ENCODE measurements at regions not wholly inside any gene's neighbourhood (a gene's known extent, or its start where the extent isn't known, plus 50 kb on each side); places are given as distances from the start of the nearest gene placed in this dataset.
"Not testable (repeated sequence)": the region's sequence is repeated elsewhere in the genome, so short reads cannot be mapped to it uniquely, and the experiment has no call there.

DNA sequence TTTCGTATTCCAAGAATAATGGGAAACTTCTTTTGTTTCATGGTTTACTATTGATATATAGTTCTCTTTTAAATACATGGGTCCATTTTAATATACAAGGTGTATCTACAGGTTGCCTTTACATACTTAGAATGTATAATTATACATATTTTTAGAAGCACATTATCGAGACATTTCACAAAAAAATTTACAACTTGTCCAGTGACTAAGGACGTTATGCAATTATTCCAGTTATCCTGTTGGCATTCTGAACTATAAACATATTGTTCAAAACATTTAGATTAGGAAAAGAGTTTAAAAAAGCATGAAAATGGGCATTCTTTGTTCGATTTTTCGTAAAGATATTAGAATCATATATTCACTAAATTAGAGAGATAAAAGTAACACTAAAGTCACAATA is 344.6 kb upstream of the TMEFF2 start:
- no peaks in the 10 kb centered on the region for H3K36me3 ChIP-seq (replicated peaks; ENCODE audit: low read depth, low read length)
- no peak overlapping the region for H3K4me3 ChIP-seq (ENCODE audit: low read length)
- TF ChIP-seq, protein P1, sequence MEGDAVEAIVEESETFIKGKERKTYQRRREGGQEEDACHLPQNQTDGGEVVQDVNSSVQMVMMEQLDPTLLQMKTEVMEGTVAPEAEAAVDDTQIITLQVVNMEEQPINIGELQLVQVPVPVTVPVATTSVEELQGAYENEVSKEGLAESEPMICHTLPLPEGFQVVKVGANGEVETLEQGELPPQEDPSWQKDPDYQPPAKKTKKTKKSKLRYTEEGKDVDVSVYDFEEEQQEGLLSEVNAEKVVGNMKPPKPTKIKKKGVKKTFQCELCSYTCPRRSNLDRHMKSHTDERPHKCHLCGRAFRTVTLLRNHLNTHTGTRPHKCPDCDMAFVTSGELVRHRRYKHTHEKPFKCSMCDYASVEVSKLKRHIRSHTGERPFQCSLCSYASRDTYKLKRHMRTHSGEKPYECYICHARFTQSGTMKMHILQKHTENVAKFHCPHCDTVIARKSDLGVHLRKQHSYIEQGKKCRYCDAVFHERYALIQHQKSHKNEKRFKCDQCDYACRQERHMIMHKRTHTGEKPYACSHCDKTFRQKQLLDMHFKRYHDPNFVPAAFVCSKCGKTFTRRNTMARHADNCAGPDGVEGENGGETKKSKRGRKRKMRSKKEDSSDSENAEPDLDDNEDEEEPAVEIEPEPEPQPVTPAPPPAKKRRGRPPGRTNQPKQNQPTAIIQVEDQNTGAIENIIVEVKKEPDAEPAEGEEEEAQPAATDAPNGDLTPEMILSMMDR (IDR thresholded peaks at IDR 0.05; ENCODE audit: low read depth, low read length) = no peak
- no peak for TF ChIP-seq EZH2phosphoT487 (IDR thresholded peaks at IDR 0.05; ENCODE audit: low read depth)
- no peak overlapping the region for H2AFZ ChIP-seq (ENCODE audit: low read depth, low read length)
- no peak overlapping the region for H3K4me2 ChIP-seq (ENCODE audit: low read length)
- no peaks in the 10 kb centered on the region for H4K20me1 ChIP-seq (ENCODE audit: insufficient read depth, low read length)
- no peaks in the 10 kb centered on the region for H3K27me3 ChIP-seq (ENCODE audit: low read depth, low read length)
- H3K9ac ChIP-seq (ENCODE audit: low read length) = no peak overlapping the region
- no peaks in the 10 kb centered on the region for H3K4me1 ChIP-seq (ENCODE audit: low read length)
- no peak overlapping the region for H3K27ac ChIP-seq (ENCODE audit: low read length)
- no peaks in the 10 kb centered on the region for H3K79me2 ChIP-seq (ENCODE audit: low read length)
- H3K9me3 ChIP-seq (ENCODE audit: insufficient read depth, low read length) = no peaks in the 10 kb centered on the region

DNA sequence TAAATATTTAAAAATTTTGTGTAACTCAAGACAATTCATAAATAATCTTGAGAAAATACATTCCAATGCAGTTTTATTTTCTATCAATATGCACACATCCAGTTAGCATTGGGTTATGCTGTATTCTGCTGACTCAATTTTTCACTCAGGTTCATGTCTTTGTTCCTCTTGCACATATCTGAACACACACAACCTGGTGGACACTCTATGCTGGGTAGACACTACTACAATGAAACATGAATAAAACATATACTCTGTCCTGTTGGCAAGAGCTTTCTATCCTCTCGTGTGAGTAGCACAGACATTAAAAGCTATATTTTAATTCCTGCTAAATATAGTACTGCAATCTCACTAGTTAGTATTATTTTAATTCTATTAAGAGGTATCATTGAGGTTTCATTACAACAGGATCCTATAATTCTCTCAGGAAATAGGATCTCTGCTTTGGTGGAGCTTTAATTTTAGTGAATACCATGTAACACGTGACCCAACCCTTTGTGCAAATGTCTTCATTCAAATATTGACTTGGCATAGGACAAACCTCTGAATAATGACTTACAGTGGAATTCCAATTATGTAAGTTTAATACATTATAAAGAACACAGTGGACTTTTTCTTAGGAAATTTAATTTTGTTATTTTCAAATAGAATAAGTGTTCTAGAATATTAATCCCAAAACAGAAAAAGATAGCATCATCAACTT is 342.3 kb upstream of the TMEFF2 start:
- no peak overlapping the region for H2AFZ ChIP-seq (ENCODE audit: low read depth, low read length)
- no peak overlapping the region for H3K4me3 ChIP-seq (ENCODE audit: low read length)
- TF ChIP-seq, protein P1 (IDR thresholded peaks at IDR 0.05; ENCODE audit: low read depth, low read length) = no peak
- TF ChIP-seq EZH2phosphoT487 (IDR thresholded peaks at IDR 0.05; ENCODE audit: low read depth) = no peak
- H3K79me2 ChIP-seq (ENCODE audit: low read length) = no peaks in the 10 kb centered on the region
- H3K4me1 ChIP-seq (ENCODE audit: low read length) = no peaks in the 10 kb centered on the region
- no peak overlapping the region for H3K27ac ChIP-seq (ENCODE audit: low read length)
- no peaks in the 10 kb centered on the region for H4K20me1 ChIP-seq (ENCODE audit: insufficient read depth, low read length)
- H3K9me3 ChIP-seq (ENCODE audit: insufficient read depth, low read length) = no peaks in the 10 kb centered on the region
- H3K9ac ChIP-seq (ENCODE audit: low read length) = no peak overlapping the region
- no peaks in the 10 kb centered on the region for H3K36me3 ChIP-seq (replicated peaks; ENCODE audit: low read depth, low read length)
- H3K27me3 ChIP-seq (ENCODE audit: low read depth, low read length) = no peaks in the 10 kb centered on the region
- no peak overlapping the region for H3K4me2 ChIP-seq (ENCODE audit: low read length)

DNA sequence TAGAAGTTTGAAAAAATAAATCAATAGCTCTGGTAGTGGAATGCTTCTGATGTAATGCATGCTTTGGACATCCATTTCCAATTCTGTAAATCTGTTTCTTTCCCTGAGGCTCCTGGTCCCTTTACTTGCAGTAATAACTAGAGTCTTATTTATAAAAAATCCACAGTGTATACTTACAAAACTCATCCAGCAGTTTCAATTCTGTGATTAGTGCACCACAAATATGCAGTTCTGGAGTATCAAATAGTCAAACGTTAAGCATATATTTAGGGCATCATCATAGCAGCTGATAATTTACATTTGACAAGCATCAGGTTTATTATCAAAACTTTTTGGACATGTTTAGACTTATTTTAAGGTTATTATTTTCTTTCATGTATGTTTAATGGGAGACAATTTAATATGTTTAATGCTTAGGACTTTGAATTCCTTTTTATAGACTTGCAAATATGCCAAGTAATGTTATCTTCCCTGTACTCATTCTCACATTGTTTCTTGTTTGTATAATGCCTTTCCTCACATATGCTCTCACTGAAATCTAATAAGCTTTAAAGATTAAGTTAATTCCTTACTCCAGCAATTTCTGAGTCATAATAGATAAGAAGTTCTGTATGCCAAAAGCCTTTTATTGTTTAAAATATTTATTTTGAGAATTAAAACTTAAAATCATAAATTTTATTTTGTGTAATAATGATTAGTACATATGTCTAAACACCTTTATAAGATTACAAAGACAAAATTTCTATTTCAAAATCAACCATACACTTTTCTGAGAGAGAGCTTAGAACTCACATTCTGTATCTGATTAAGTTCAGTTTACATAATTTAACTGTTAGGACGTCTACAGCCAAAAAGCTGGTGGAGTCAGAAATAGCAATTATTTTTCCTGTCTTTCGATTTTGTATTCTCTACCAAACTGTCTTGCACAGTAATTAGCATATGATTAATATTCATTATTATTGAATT is 341.5 kb upstream of the TMEFF2 start:
- H3K9ac ChIP-seq (ENCODE audit: low read length) = no peak overlapping the region
- no peaks in the 10 kb centered on the region for H3K79me2 ChIP-seq (ENCODE audit: low read length)
- TF ChIP-seq EZH2phosphoT487 (IDR thresholded peaks at IDR 0.05; ENCODE audit: low read depth) = no peak
- TF ChIP-seq, protein P1 (IDR thresholded peaks at IDR 0.05; ENCODE audit: low read depth, low read length) = no peak
- no peak overlapping the region for H2AFZ ChIP-seq (ENCODE audit: low read depth, low read length)
- no peaks in the 10 kb centered on the region for H4K20me1 ChIP-seq (ENCODE audit: insufficient read depth, low read length)
- H3K36me3 ChIP-seq (replicated peaks; ENCODE audit: low read depth, low read length) = no peaks in the 10 kb centered on the region
- H3K4me2 ChIP-seq (ENCODE audit: low read length) = no peak overlapping the region
- H3K9me3 ChIP-seq (ENCODE audit: insufficient read depth, low read length) = no peaks in the 10 kb centered on the region
- no peaks in the 10 kb centered on the region for H3K4me1 ChIP-seq (ENCODE audit: low read length)
- H3K27me3 ChIP-seq (ENCODE audit: low read depth, low read length) = no peaks in the 10 kb centered on the region
- H3K27ac ChIP-seq (ENCODE audit: low read length) = no peak overlapping the region
- no peak overlapping the region for H3K4me3 ChIP-seq (ENCODE audit: low read length)

DNA sequence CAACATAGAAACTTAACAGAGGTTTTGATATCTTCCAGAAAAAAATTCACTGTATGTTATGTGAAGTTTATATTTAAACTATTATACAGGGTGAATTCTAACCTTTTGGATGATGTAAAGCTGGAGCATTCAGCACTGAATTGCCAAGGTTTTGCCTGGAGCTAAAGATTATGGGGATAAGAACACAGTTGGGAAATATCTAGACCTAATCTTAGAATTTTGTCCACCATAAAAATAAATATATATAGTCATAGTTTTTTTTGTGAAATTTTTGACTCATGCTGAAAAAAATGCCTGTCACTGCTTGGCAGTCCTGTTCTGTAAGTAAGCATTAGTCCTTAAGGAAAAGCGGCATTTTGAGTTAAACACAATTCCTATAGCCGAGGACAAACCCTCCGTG is 339.3 kb upstream of the TMEFF2 start:
- Histone ChIP-seq H3K79me2 (ENCODE audit: low read length) (no peaks in the 10 kb centered on the region), H3K4me1 (ENCODE audit: low read length) (no peaks in the 10 kb centered on the region), H3K9ac (ENCODE audit: low read length) (no peak overlapping the region), H4K20me1 (ENCODE audit: insufficient read depth, low read length) (no peaks in the 10 kb centered on the region), H3K9me3 (ENCODE audit: insufficient read depth, low read length) (no peaks in the 10 kb centered on the region), H3K27ac (ENCODE audit: low read length) (no peak overlapping the region), H3K36me3 (replicated peaks; ENCODE audit: low read depth, low read length) (no peaks in the 10 kb centered on the region), H3K4me2 (ENCODE audit: low read length) (no peak overlapping the region), H2AFZ (ENCODE audit: low read depth, low read length) (no peak overlapping the region), H3K4me3 (ENCODE audit: low read length) (no peak overlapping the region), H3K27me3 (ENCODE audit: low read depth, low read length) (no peaks in the 10 kb centered on the region)
- no peak for TF ChIP-seq EZH2phosphoT487 (IDR thresholded peaks at IDR 0.05; ENCODE audit: low read depth)
- TF ChIP-seq, protein P1 (IDR thresholded peaks at IDR 0.05; ENCODE audit: low read depth, low read length) = no peak

DNA sequence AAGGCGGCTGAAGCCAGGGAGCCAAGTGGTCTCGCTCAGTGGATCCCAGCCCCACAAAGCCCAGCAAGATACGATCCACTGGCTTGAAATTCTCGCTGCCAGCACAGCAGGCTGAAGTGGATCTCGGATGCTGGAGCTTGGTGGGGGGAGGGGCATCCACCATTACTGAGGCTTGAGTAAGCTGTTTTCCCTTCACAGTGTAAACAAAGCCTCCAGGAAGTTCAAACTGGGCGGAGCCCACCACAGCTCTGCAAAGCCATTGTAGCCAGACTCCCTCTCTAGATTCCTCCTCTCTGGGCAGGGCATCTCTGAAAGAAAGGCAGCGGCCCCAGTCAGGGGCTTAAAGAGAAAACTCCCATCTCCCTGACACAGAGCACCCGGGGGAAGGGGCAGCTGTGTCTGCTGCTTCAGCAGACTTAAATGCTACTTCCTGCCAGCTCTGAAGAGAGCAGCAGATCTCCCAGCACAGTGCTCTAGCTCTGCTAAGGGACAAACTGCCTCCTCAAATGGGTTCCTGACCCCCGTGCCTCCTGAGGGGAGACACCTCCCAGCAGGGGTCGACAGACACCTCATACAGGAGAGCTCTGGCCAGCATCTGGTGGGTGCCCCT is 330.0 kb upstream of the TMEFF2 start:
- H2AFZ ChIP-seq (ENCODE audit: low read depth, low read length); H3K4me2 ChIP-seq (ENCODE audit: low read length); H3K27me3 ChIP-seq (ENCODE audit: low read depth, low read length); H3K36me3 ChIP-seq (replicated peaks; ENCODE audit: low read depth, low read length); H3K9me3 ChIP-seq (ENCODE audit: insufficient read depth, low read length); H3K79me2 ChIP-seq (ENCODE audit: low read length); H3K4me1 ChIP-seq (ENCODE audit: low read length); H4K20me1 ChIP-seq (ENCODE audit: insufficient read depth, low read length); H3K9ac ChIP-seq (ENCODE audit: low read length); H3K4me3 ChIP-seq (ENCODE audit: low read length); H3K27ac ChIP-seq (ENCODE audit: low read length): not testable (repeated sequence)
